Keratinocyte (primary cell): ENCODE measurements at regions not wholly inside any gene's neighbourhood (a gene's known extent, or its start where the extent isn't known, plus 50 kb on each side); places are given as distances from the start of the nearest gene placed in this dataset.

ENCODE experiments used
- CTCF ChIP-seq, 3 experiments: IDR thresholded peaks in 1 of 3; conservative IDR thresholded peaks in 1 of 3; optimal IDR thresholded peaks in 1 of 3; 2 replicates in 2 of 3; 3 replicates in 1 of 3; pipeline versions ENCODE3 to v1.5.1; 2011; ENCODE audit warnings: low read length in 3 of 3, mild to moderate bottlenecking in 3 of 3, moderate library complexity in 2 of 3, control low read depth in 1 of 3, inconsistent platforms in 1 of 3; ENCODE audit not compliant: insufficient read depth in 2 of 3; ENCODE audit errors: extremely low read depth in 1 of 3
- EZH2 ChIP-seq: IDR thresholded peaks from one replicate; pipeline ENCODE4 v1.6.1; 2012; ENCODE audit warnings: inconsistent platforms, mild to moderate bottlenecking, low read length, moderate library complexity

- peak in 2 of 3 experiments; percentile 23 to 26 for TF ChIP-seq CTCF (optimal IDR thresholded peaks at IDR 0.05 in 1 of 3, IDR thresholded peaks at IDR 0.05 in 1 of 3, conservative IDR thresholded peaks at IDR 0.05 in 1 of 3; ENCODE audit: extremely low read depth in 1 of 3, insufficient read depth in 2 of 3, low read length in 3 of 3)
- no peak for TF ChIP-seq EZH2
Observed at GRCh38 chr9:93379051-93379450, 72.4 kb upstream of the FAM120A start.
